H1 (cell line): ENCODE measurements at regions not wholly inside any gene's neighbourhood (a gene's known extent, or its start where the extent isn't known, plus 50 kb on each side); places are given as distances from the start of the nearest gene placed in this dataset.

Experiments used
- CTCF ChIA-PET: fragments of 300-600 bp; sonication (Branson Sonifier 250); formaldehyde crosslinking; loops from one replicate; lab custom pipeline; 2021; ENCODE audit not compliant: partially characterized antibody; lab: Charles Lee
- POLR2A ChIA-PET: fragments of 300-600 bp; sonication (Branson Sonifier 250); formaldehyde crosslinking; loops from one replicate; lab custom pipeline; 2021; ENCODE audit warnings: inconsistent platforms; ENCODE audit not compliant: partially characterized antibody; lab: Charles Lee
- DNase-seq, 2 experiments: peaks; one replicate each; pipeline versions ENCODE4 v3.0.0 to v3.0.0-alpha.2; 2010 to 2022; ENCODE audit warnings: low spot score in 2 of 2, low read depth in 1 of 2, mixed read lengths in 1 of 2
- FAIRE-seq: peaks from 2 replicates; lab custom pipeline; 2011; peaks lifted over from hg19 to GRCh38; lab: Jason Lieb, UNC
- H2AFZ ChIP-seq: 2 replicates; pipeline ENCODE4 v1.8.1; 2012; ENCODE audit warnings: low read length, inconsistent platforms
- H2AK5ac ChIP-seq: 2 replicates; pipeline ENCODE4 v1.6.1; 2013; ENCODE audit warnings: low read depth, low read length
- H2BK120ac ChIP-seq: replicated peaks from 2 replicates; pipeline ENCODE3; 2013; ENCODE audit warnings: low read depth, low read length, inconsistent platforms
- H2BK12ac ChIP-seq: 2 replicates; pipeline ENCODE4 v1.6.1; 2013; ENCODE audit warnings: low read depth, low read length
- H2BK15ac ChIP-seq: 2 replicates; pipeline ENCODE4 v1.6.1; 2013; ENCODE audit warnings: low read length
- H2BK20ac ChIP-seq: 2 replicates; pipeline ENCODE4 v1.6.1; 2013; ENCODE audit warnings: low read length
- H2BK5ac ChIP-seq: 2 replicates; pipeline ENCODE4 v1.6.1; 2013; ENCODE audit warnings: low read depth, low read length
- H3K14ac ChIP-seq: 2 replicates; pipeline ENCODE4 v1.6.1; 2013; ENCODE audit warnings: inconsistent platforms; ENCODE audit not compliant: insufficient read length
- H3K18ac ChIP-seq: 2 replicates; pipeline ENCODE4 v1.6.1; 2013; ENCODE audit warnings: low read length; ENCODE audit errors: extremely low read depth
- H3K23ac ChIP-seq: 2 replicates; pipeline ENCODE4 v1.6.1; 2013; ENCODE audit warnings: inconsistent platforms; ENCODE audit not compliant: insufficient read length
- H3K23me2 ChIP-seq: 2 replicates; pipeline ENCODE4 v1.6.1; 2013; ENCODE audit warnings: low read depth, low read length
- H3K27ac ChIP-seq: 2 replicates; pipeline ENCODE4 v1.6.1; 2011; ENCODE audit warnings: low read depth, low read length, inconsistent platforms
- H3K27me3 ChIP-seq, 4 experiments: replicated peaks in 1 of 4; 1 replicate in 1 of 4; 2 replicates in 3 of 4; pipeline versions ENCODE4 v1.6.1 to v1.8.1; 2011 to 2013; ENCODE audit warnings: low read length in 3 of 4, mild to moderate bottlenecking in 3 of 4, inconsistent platforms in 2 of 4, mixed read lengths in 2 of 4, moderate library complexity in 1 of 4; ENCODE audit not compliant: control insufficient read depth in 3 of 4, insufficient read depth in 3 of 4; ENCODE audit errors: extremely low read depth in 1 of 4
- H3K36me3 ChIP-seq, 4 experiments: 2 replicates each; pipeline versions ENCODE4 v1.6.1 to v1.8.1; 2011 to 2013; ENCODE audit warnings: mild to moderate bottlenecking in 4 of 4, low read length in 3 of 4, moderate library complexity in 2 of 4, control low read depth in 1 of 4, inconsistent platforms in 1 of 4; ENCODE audit not compliant: insufficient read depth in 4 of 4, control insufficient read depth in 2 of 4
- H3K4ac ChIP-seq: replicated peaks from 2 replicates; pipeline ENCODE3; 2013; ENCODE audit warnings: low read length, low read depth, mixed read lengths, inconsistent platforms; ENCODE audit not compliant: insufficient read length
- H3K4me1 ChIP-seq, 4 experiments: replicated peaks in 1 of 4; 1 replicate in 1 of 4; 2 replicates in 3 of 4; pipeline versions ENCODE4 v1.6.1 to v1.8.1; 2011 to 2013; ENCODE audit warnings: low read length in 3 of 4, inconsistent platforms in 2 of 4, mixed read lengths in 1 of 4; ENCODE audit not compliant: insufficient read depth in 4 of 4, control insufficient read depth in 3 of 4
- H3K4me2 ChIP-seq, 2 experiments: 2 replicates each; pipeline versions ENCODE4 v1.6.1 to v1.8.1; 2011 to 2013; ENCODE audit warnings: low read depth in 2 of 2, low read length in 2 of 2, control low read depth in 1 of 2, inconsistent platforms in 1 of 2, mild to moderate bottlenecking in 1 of 2; ENCODE audit not compliant: insufficient read depth in 1 of 2
- H3K4me3 ChIP-seq, 4 experiments: fragments of 200-600, 300-600 bp in 1 of 4; sonication (generic), shearing (Covaris generic), sonication (Bioruptor Twin) in 1 of 4; 2 replicates each; pipeline versions ENCODE4 v1.5.1 to v1.8.1; 2011 to 2016; ENCODE audit warnings: low read length in 4 of 4, low read depth in 3 of 4, control low read depth in 2 of 4, inconsistent platforms in 2 of 4, mild to moderate bottlenecking in 2 of 4, mixed read lengths in 1 of 4, moderate library complexity in 1 of 4; ENCODE audit not compliant: insufficient read depth in 2 of 4; ENCODE audit errors: extremely low read depth in 1 of 4
- H3K56ac ChIP-seq: replicated peaks from 2 replicates; pipeline ENCODE3; 2013; ENCODE audit warnings: low read depth, mild to moderate bottlenecking, mixed read lengths, low read length, inconsistent platforms; ENCODE audit not compliant: insufficient read length
- H3K79me1 ChIP-seq: 2 replicates; pipeline ENCODE4 v1.6.1; 2013; ENCODE audit warnings: low read depth, low read length, control low read depth
- H3K79me2 ChIP-seq, 2 experiments: 2 replicates each; pipeline versions ENCODE4 v1.6.1 to v1.8.1; 2012 to 2013; ENCODE audit warnings: low read length in 2 of 2, mild to moderate bottlenecking in 2 of 2, inconsistent platforms in 1 of 2; ENCODE audit not compliant: insufficient read depth in 2 of 2, control insufficient read depth in 1 of 2
- H3K9ac ChIP-seq, 4 experiments: replicated peaks in 1 of 4; 1 replicate in 1 of 4; 2 replicates in 3 of 4; pipeline versions ENCODE4 v1.6.1 to v1.8.1; 2011 to 2013; ENCODE audit warnings: low read depth in 3 of 4, low read length in 3 of 4, control low read depth in 2 of 4, mild to moderate bottlenecking in 2 of 4, moderate library complexity in 2 of 4, inconsistent platforms in 1 of 4; ENCODE audit errors: extremely low read depth in 1 of 4
- H3K9me3 ChIP-seq, 2 experiments: 2 replicates each; pipeline versions ENCODE4 v1.6.1 to v1.8.1; 2012 to 2013; ENCODE audit warnings: mild to moderate bottlenecking in 2 of 2, moderate library complexity in 2 of 2, control low read depth in 1 of 2, inconsistent platforms in 1 of 2, low read depth in 1 of 2, low read length in 1 of 2, mixed read lengths in 1 of 2; ENCODE audit not compliant: insufficient read depth in 2 of 2
- H4K20me1 ChIP-seq, 2 experiments: replicated peaks in 1 of 2; 2 replicates each; pipeline versions ENCODE3 to v1.8.1; 2011 to 2013; ENCODE audit warnings: inconsistent platforms in 2 of 2, low read length in 2 of 2, mild to moderate bottlenecking in 1 of 2; ENCODE audit not compliant: insufficient read depth in 2 of 2, control insufficient read depth in 1 of 2
- H4K5ac ChIP-seq: 2 replicates; pipeline ENCODE4 v1.6.1; 2013; ENCODE audit warnings: low read length, low read depth, mixed read lengths, inconsistent platforms; ENCODE audit not compliant: insufficient read length
- H4K8ac ChIP-seq: 2 replicates; pipeline ENCODE4 v1.8.0; 2013; ENCODE audit warnings: mild to moderate bottlenecking, moderate library complexity, low read length, inconsistent platforms; ENCODE audit not compliant: insufficient read depth; ENCODE audit errors: extremely low read depth
- H4K91ac ChIP-seq: replicated peaks from 2 replicates; pipeline ENCODE3; 2013; ENCODE audit warnings: low read length, mixed read lengths, inconsistent platforms; ENCODE audit not compliant: insufficient read length
- CHD1 ChIP-seq: IDR thresholded peaks from 2 replicates; pipeline ENCODE4 v1.6.1; 2012; ENCODE audit warnings: low read depth, low read length, improper control_type of control experiment
- E2F6 ChIP-seq: IDR thresholded peaks from 2 replicates; pipeline ENCODE4 v1.6.1; 2012; ENCODE audit warnings: inconsistent platforms
- EZH2 ChIP-seq: fragments of 200-600 bp; sonication (generic); IDR thresholded peaks from 2 replicates; pipeline ENCODE4 v1.7.1; 2012; ENCODE audit warnings: low read depth, mild to moderate bottlenecking, moderate library complexity, low read length, inconsistent platforms; ENCODE audit not compliant: severe bottlenecking
- HDAC6 ChIP-seq: IDR thresholded peaks from one replicate; pipeline ENCODE4 v1.7.1; 2012; ENCODE audit warnings: low read depth, mild to moderate bottlenecking, inconsistent platforms, low read length, moderate library complexity
- KDM4A ChIP-seq: IDR thresholded peaks from one replicate; pipeline ENCODE4 v1.7.1; 2012; ENCODE audit warnings: low read depth, mild to moderate bottlenecking, moderate library complexity, low read length, inconsistent platforms; ENCODE audit not compliant: severe bottlenecking
- KDM5A ChIP-seq: fragments of 200-600 bp; IDR thresholded peaks from 2 replicates; pipeline ENCODE4 v1.7.1; 2012; ENCODE audit warnings: mild to moderate bottlenecking, low read length, inconsistent platforms, mixed read lengths
- PHF8 ChIP-seq: fragments of 200-600 bp; sonication (generic); conservative IDR thresholded peaks from 2 replicates; pipeline ENCODE4 v1.7.1; 2012; ENCODE audit warnings: low read depth, mild to moderate bottlenecking, inconsistent platforms, low read length, moderate library complexity
- RAD21 ChIP-seq, 2 experiments: IDR thresholded peaks in 1 of 2; conservative IDR thresholded peaks in 1 of 2; 2 replicates each; pipeline ENCODE4 v1.6.1; 2011; ENCODE audit warnings: low read depth in 2 of 2, low read length in 2 of 2, improper control_type of control experiment in 1 of 2, inconsistent platforms in 1 of 2, mild to moderate bottlenecking in 1 of 2, moderate library complexity in 1 of 2
- SP1 ChIP-seq: IDR thresholded peaks from 2 replicates; pipeline ENCODE4 v1.6.1; 2011; ENCODE audit warnings: low read depth, low read length
- SP2 ChIP-seq: IDR thresholded peaks from 2 replicates; pipeline ENCODE4 v1.6.1; 2012; ENCODE audit warnings: mild to moderate bottlenecking, low read length, inconsistent platforms
- TAF7 ChIP-seq: optimal IDR thresholded peaks from 2 replicates; pipeline ENCODE3; 2011; ENCODE audit warnings: low read depth, mild to moderate bottlenecking, inconsistent platforms, low read length, moderate library complexity, borderline replicate concordance
- WGBS, 2 experiments: shearing (Covaris generic) in 1 of 2; methylation state at CpG; one replicate each; pipeline versions ENCODE4 v1.1.6 to v1.1.7; 2013 to 2015; ENCODE audit warnings: low lambda C conversion rate in 2 of 2, mixed read lengths in 2 of 2, inconsistent platforms in 1 of 2, low coverage in 1 of 2, missing lambda C conversion rate in 1 of 2; ENCODE audit not compliant: insufficient replicate concordance in 2 of 2, insufficient coverage in 1 of 2, insufficient read length in 1 of 2; ENCODE audit errors: extremely low coverage in 1 of 2, missing lambda C conversion rate in 1 of 2; 5-methylcytosine and 5-hydroxymethylcytosine counted together
- TF ChIP-seq, protein P1 (sequence below): IDR thresholded peaks from 2 replicates; pipeline ENCODE4 v1.6.1; 2012; ENCODE audit warnings: inconsistent platforms

GRCh38 chr10:31693491-31693890 lies 235.1 kb downstream of the ARHGAP12 start:
- no peak overlapping the region for H4K8ac ChIP-seq
- POLR2A ChIA-PET = no interaction called here
- H3K23ac ChIP-seq = no peak overlapping the region
- H3K56ac ChIP-seq = no peak overlapping the region
- H3K36me3 ChIP-seq = no peaks in the 10 kb centered on the region
- H3K9ac ChIP-seq = no peak overlapping the region
- H2AK5ac ChIP-seq = no peak overlapping the region
- H2AFZ ChIP-seq = no peak overlapping the region
- no peaks in the 10 kb centered on the region for H3K27me3 ChIP-seq
- H2BK12ac ChIP-seq = no peak overlapping the region
- no peak overlapping the region for H3K4ac ChIP-seq
- no peaks in the 10 kb centered on the region for H3K79me2 ChIP-seq
- no peak overlapping the region for H2BK20ac ChIP-seq
- H3K14ac ChIP-seq = no peak overlapping the region
- H3K9me3 ChIP-seq = peaks cover 10 to 16% of the 10 kb centered on the region in 2 experiments
- H3K4me3 ChIP-seq = no peak overlapping the region
- TF ChIP-seq PHF8 (no peak), HDAC6 (no peak), TAF7 (no peak), SP1 (no peak), KDM4A (no peak), SP2 (no peak), CHD1 (no peak), RAD21 (IDR thresholded peaks at IDR 0.05 in 1 of 2, conservative IDR thresholded peaks at IDR 0.05 in 1 of 2; ENCODE audit: low read depth in 2 of 2, low read length in 2 of 2) (no peak), EZH2 (no peak), E2F6 (no peak), KDM5A (no peak)
- TF ChIP-seq, protein P1, sequence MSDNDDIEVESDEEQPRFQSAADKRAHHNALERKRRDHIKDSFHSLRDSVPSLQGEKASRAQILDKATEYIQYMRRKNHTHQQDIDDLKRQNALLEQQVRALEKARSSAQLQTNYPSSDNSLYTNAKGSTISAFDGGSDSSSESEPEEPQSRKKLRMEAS = no peak
- no peak overlapping the region for H2BK120ac ChIP-seq
- no peak overlapping the region for H3K27ac ChIP-seq
- no peak overlapping the region for H4K91ac ChIP-seq
- H3K23me2 ChIP-seq = no peaks in the 10 kb centered on the region
- H3K18ac ChIP-seq = no peak overlapping the region
- H3K4me2 ChIP-seq = no peak overlapping the region
- WGBS, 2 experiments = 82% methylated on average over 6 of the region's 6 CpGs; no CpG with 5 or more reads in 1 of the 2 experiments
- CTCF ChIA-PET = interaction anchor here (1.2 kb wide), 2 partner anchors 13 to 27 kb away, joined by 3 to 4 read pairs; no protein-coding TSS in a partner anchor
- peaks cover 4 to 17% (median 11%) of the 10 kb centered on the region in 4 experiments for H3K4me1 ChIP-seq
- H2BK5ac ChIP-seq = no peak overlapping the region
- no peak for DNase-seq
- H2BK15ac ChIP-seq = no peak overlapping the region
- no peak for FAIRE-seq
- no peak overlapping the region for H4K5ac ChIP-seq
- H4K20me1 ChIP-seq = no peaks in the 10 kb centered on the region
- no peaks in the 10 kb centered on the region for H3K79me1 ChIP-seq
